OCI-M1 (cell line): ENCODE measurements at regions not wholly inside any gene's neighbourhood (a gene's known extent, or its start where the extent isn't known, plus 50 kb on each side); places are given as distances from the start of the nearest gene placed in this dataset.

Experiments
- DNase-seq: peaks from one replicate; lab custom pipeline; 2025; lab: John Stamatoyannopoulos, UW

DNA sequence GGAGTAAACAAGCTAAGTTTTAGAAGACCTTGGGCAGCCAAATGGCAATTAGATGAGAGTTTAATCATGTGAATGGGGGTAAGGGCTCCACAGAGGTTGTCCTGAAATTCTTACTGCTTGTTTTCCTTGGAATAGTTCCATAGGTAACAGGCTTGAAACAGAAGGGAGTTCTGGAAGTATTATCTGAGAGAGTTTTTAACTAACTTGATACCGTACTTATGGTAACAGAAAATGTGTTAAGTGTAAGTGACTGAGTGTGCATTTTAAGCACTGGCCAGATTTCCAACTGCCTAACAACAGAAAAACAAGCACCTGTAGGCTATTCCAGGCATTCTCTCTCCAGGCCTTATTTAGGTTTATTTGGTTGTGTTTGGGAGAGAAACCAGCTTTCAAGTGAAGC lies 414.6 kb upstream of the PDE3A start:
- DNase-seq: no peak

- DNase-seq: no peak
Measured at GRCh38 chr12:19954163-19954562, 414.2 kb upstream of the PDE3A start.

DNA sequence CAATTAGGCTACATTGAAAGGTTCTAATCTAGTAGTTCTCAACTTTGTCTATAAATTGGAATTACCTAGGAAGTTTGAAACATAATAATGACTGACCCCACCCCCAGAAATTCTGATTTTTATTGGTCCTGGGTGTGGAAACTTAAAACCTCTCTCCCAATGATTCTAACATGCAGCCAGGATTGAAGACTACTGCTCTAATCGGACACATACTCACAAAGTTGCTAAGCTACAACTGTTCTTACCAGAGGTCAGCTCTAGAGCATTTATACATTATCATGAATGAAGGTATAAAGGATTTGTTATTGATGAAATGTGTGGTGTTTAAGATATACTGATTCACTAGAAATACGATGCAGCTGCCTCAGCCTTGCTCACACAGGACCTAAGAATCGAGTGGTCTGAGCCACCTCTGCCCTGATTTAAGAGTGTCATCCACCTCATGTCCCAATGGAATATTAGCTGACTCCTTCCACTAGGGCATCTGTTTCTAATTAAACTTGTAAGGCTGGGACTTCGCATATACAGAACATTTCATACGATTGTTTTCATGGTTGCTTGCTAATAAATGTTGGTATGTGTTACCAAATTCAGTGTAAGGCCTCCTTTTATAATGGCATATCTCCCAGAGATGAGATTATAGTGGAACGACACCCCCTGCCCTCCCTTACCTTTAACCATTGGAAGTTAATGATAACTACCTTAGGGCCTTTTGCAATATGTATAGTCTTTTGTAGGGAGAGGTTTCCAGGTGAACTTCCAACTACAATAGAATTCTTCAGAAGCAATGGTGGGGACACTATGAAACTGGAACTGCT lies 410.8 kb upstream of the PDE3A start:
- DNase-seq: no peak

DNA sequence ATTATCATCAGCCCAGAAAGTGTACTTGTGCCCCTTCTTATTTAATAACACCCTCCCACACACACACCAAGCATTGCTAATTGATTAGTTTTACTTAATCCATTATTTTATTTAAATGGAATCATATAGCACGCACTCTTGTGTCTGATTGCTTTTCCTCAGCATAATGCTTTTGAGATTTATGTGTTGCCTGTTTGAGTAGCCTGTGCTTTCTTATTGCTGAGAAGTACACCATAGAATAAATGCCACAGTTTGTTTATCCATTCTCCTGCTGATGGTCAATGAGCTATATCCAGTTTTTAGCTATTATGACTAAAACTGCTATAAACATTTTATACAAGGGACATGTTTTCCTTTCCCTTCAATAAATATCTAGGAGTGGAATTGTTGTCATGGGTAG lies 409.9 kb upstream of the PDE3A start:
- no peak for DNase-seq

DNA sequence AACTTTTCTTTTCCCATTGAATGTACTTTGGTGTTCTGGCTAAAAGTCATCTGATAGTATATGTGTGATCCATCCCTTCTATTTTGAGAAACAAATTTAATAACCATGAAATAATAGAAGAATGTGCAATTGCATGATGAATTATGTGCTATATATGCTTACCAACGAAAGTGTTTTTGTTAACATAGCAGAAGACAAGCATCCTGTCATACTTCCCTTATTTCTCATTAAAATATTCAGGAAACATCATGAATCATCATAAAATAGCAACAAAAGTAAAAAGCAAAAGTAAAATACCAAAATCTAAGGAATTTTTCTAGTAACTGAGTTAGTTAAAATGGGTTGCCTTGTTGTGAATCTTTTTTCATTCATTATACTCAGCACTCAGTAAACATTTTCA lies 409.0 kb upstream of the PDE3A start:
- no peak for DNase-seq

DNA sequence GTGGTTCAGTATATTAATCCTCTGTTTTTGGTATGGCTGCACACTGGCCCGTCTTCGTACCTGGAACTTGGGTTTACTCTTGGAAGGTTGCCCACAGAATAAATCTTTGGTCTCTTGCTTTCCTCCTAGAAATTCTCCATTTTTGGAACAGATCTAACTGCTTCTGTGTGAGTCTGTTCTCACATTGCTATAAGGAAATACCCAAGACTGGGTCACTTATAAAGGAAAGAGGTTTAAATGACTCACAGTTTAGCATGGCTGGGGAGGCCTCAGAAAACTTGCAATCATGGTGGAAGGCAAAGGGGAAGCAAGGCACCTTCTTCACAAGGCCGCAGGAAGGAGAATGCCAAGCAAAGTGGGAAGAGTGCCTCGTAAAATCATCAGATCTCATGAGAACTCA lies 407.8 kb upstream of the PDE3A start:
- DNase-seq: no peak

- DNase-seq: no peak
Measured at GRCh38 chr12:19962192-19962591, 406.1 kb upstream of the PDE3A start.

GRCh38 chr12:19963972-19964371 lies 404.4 kb upstream of the PDE3A start:
- DNase-seq: no peak

DNA sequence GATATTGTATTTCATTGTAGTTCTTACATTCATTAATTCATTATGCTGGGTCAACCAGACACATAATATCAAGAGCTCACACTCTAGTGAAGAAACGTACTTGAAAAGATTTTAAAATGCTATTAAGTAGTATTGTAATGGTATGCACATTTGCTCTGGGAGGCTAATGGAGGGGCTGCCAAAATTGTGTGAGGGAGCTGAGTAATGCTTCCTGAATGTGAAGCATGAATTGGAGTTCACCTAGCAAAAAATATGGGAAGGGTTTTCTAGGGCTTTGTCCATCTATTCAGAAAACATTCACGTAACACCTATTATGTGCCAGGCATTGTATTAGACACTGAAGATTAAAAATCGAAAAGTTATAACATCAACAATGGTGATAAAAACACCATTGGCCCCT lies 403.8 kb upstream of the PDE3A start:
- no peak for DNase-seq

DNA sequence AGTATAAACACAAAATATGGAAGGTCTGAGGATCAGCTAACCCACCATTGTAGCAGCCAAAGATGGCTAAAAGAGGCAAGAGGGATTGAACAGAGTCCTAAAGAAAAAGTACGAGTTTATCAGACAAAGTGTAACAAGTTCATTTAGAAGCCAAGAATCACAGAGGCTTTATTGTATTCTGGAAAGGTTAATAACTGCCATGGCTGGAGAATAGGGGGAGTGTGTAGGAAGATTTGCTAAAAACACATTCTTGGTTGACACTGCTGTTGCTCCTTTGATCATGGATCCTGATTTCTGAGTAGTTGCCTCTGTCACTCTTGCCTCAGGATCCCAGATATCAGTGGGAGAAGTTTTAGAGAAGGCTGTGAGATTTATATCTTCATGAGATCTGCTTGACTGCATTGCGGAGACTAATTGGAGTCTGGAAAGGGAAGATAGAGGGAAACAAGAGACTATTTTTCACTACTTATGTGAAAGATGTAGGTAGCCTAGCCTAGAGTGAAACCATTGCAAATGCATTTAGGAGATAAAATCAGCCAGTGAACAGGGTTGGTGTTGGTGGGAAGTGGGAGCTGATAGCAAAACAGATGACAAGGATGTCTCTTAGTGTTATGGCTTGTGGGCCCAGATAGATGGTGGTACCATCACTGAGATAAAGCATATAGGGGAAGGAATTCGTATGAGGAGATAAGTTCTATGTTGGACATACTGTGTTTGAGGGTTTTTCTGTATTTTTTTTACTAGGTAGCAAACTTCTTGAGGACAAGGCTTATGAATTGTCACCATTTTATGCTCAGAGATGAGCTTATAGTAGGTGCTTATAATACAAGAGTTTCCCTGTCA lies 402.9 kb upstream of the PDE3A start:
- DNase-seq: peak; percentile 51

GRCh38 chr12:19967001-19967400 lies 401.3 kb upstream of the PDE3A start:
- DNase-seq: no peak

DNA sequence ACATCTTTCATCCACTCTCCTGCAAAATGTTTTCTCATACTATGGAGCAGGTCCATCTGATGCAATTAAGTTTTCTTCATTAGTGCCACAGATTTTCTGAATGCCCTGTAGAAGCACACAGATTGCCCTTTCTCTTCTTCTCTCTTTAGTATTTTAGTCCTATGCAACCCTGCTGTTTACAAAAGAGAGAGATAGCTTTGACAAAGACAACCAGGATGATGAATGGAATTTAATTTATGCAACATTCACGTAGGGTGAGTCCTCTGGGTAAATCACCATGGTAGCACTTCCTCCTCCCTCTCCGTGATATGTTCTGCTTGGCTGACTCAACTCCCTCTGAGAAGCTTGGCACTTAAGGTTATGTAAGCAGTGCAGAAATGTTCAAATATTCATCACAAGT lies 400.9 kb upstream of the PDE3A start:
- no peak for DNase-seq

DNA sequence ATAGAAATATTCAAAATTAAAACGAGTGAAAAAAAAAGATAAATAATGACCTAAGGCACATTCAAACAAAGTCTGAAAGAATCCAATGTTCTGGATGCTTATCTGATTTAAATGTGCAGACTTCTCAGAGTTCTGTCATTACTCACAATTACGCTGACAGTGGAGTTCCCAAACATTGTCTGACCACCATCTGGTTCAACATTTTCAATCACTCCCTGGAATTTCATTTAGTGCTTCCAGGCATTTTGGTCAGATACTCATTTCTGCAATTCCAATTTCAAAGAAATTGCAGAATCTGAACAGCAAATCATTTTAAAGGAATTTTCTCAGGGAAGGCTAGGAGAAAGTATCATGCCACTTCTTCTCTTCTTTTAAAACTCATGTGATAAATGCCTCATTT lies 398.2 kb upstream of the PDE3A start:
- DNase-seq: no peak

GRCh38 chr12:19970821-19971220 lies 397.5 kb upstream of the PDE3A start:
- no peak for DNase-seq

GRCh38 chr12:19971361-19972280 lies 396.7 kb upstream of the PDE3A start:
- no peak for DNase-seq

GRCh38 chr12:19972325-19973288 lies 395.7 kb upstream of the PDE3A start:
- peak; percentile 58 for DNase-seq

DNA sequence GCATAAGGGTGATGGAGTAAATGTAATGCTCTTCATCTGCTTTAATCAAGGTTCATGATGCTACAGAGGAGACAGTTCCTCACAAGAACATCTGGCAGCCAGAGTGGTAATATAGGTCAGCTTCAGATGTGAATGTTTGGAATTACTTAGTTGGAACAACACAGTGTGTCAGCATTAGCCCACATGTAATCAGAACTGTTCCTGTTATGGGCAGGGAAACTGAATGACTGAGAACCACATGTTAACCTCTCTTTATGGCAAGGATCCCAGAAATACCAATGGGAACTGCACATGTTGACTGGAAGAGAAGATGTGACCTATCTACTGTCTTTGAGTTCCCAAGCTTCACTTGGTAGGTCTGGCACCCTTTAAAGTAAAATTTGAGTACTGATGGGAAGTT lies 390.1 kb upstream of the PDE3A start:
- no peak for DNase-seq

- no peak for DNase-seq
Measured at GRCh38 chr12:19979584-19979983, 388.8 kb upstream of the PDE3A start.

DNA sequence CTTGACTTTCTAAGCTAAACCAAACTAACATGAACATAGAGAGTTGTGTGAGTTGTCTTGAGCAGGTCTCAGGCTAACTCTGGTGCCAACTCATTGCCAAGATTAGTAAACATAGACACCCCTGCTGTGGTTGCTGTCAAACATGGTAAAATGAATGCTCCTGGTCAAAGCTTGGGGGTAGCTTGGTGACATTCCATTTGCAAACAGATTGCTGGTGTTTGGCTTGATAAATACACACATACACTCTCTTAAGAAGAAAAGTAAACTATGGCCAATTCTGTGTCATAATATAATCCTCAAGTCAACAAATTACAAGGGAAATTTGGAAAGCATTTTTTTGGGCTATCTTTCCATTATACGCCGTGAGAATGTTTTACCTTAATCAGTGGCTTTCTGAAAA lies 386.4 kb upstream of the PDE3A start:
- no peak for DNase-seq

DNA sequence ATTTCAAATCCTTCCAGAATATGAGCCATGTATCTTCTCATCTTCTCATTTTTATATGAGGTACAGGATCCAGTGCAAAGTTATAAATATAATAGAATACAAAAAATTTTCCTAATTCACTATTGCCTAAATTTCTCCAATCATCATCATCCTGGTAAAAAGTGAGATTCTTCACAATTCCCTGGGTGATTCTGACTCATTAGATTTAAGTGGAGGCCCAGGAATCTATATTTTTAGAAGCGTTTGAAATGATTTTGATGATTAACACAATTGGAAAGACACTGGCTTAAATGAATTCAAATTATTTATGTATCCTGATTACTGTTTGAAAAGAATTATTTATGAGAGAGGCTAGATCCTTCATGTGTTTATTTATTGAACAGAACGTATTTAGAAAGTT lies 380.3 kb upstream of the PDE3A start:
- no peak for DNase-seq

DNA sequence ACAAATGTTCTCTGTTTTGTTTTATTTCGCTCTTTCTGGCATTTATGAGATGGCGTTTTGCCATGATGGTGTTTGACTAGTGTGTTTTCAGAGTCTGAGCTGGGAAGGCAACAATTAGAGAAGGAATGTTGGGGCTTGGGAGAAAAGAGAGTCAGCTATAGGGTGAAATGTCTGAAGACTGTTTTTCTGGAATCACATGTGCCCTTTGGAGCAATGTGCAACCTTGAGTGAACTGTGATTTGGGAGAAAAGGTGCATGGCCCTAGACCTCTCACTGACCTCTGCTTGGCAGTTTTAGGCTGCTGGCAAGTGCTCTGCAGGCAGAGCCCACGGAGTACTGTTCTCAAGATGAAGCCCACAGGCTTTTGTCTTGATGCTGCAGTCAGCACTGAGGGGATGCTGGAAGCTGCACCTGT lies 379.9 kb upstream of the PDE3A start:
- no peak for DNase-seq
